ENCODE measurements at regions not wholly inside any gene's neighbourhood (a gene's known extent, or its start where the extent isn't known, plus 50 kb on each side); places are given as distances from the start of the nearest gene placed in this dataset.

GRCh38 chr18:56473400-56474024 lies 164.9 kb downstream of the TXNL1 start:
- ATAC-seq: no peak
- H3K4me1 Mint-ChIP-seq (ENCODE audit: low read depth): no peaks in the 10 kb centered on the region
- no peaks in the 10 kb centered on the region for H3K36me3 Mint-ChIP-seq (ENCODE audit: insufficient read depth)
- H3K27me3 Mint-ChIP-seq (ENCODE audit: low read depth): no peaks in the 10 kb centered on the region
- no peak for DNase-seq
- no peaks in the 10 kb centered on the region for H3K9me3 Mint-ChIP-seq
- no peak overlapping the region for H3K4me3 Mint-ChIP-seq

- no peaks in the 10 kb centered on the region for H3K9me3 Mint-ChIP-seq
- no peak for DNase-seq
- H3K4me3 Mint-ChIP-seq: no peak overlapping the region
- H3K27me3 Mint-ChIP-seq (ENCODE audit: low read depth): no peaks in the 10 kb centered on the region
- H3K36me3 Mint-ChIP-seq (ENCODE audit: insufficient read depth): no peaks in the 10 kb centered on the region
- no peak for ATAC-seq
- no peaks in the 10 kb centered on the region for H3K4me1 Mint-ChIP-seq (ENCODE audit: low read depth)
Observed at GRCh38 chr18:56470406-56471351, 167.7 kb downstream of the TXNL1 start.

- no peak for DNase-seq
- H3K4me1 Mint-ChIP-seq (ENCODE audit: low read depth): no peaks in the 10 kb centered on the region
- peaks cover 7% of the 10 kb centered on the region for H3K9me3 Mint-ChIP-seq
- H3K27me3 Mint-ChIP-seq (ENCODE audit: low read depth): no peaks in the 10 kb centered on the region
- ATAC-seq: no peak
- no peaks in the 10 kb centered on the region for H3K36me3 Mint-ChIP-seq (ENCODE audit: insufficient read depth)
- no peak overlapping the region for H3K4me3 Mint-ChIP-seq
Observed at GRCh38 chr18:56469582-56469981, 168.8 kb downstream of the TXNL1 start.

GRCh38 chr18:56468396-56468795 lies 170.0 kb downstream of the TXNL1 start:
- no peak for ATAC-seq
- Mint-ChIP-seq H3K4me1 (ENCODE audit: low read depth) (no peaks in the 10 kb centered on the region), H3K4me3 (no peak overlapping the region), H3K9me3 (peaks cover 13% of the 10 kb centered on the region), H3K27me3 (ENCODE audit: low read depth) (no peaks in the 10 kb centered on the region), H3K36me3 (ENCODE audit: insufficient read depth) (no peaks in the 10 kb centered on the region)
- DNase-seq: no peak

GRCh38 chr18:56462276-56462675 lies 176.1 kb downstream of the TXNL1 start:
- ATAC-seq (no peak), DNase-seq (no peak)
- Mint-ChIP-seq H3K4me3 (no peak overlapping the region), H3K9me3 (peaks cover 19% of the 10 kb centered on the region), H3K4me1 (ENCODE audit: low read depth) (no peaks in the 10 kb centered on the region), H3K36me3 (ENCODE audit: insufficient read depth) (no peaks in the 10 kb centered on the region), H3K27me3 (ENCODE audit: low read depth) (no peaks in the 10 kb centered on the region)

- Mint-ChIP-seq H3K9me3 (peaks cover 19% of the 10 kb centered on the region), H3K27me3 (ENCODE audit: low read depth) (no peaks in the 10 kb centered on the region), H3K36me3 (ENCODE audit: insufficient read depth) (no peaks in the 10 kb centered on the region), H3K4me1 (ENCODE audit: low read depth) (no peaks in the 10 kb centered on the region), H3K4me3 (no peak overlapping the region)
- ATAC-seq (no peak), DNase-seq (no peak)
Observed at GRCh38 chr18:56461151-56461550, 177.2 kb downstream of the TXNL1 start.

- H3K27me3 Mint-ChIP-seq (ENCODE audit: low read depth): no peaks in the 10 kb centered on the region
- peaks cover 19% of the 10 kb centered on the region for H3K9me3 Mint-ChIP-seq
- H3K36me3 Mint-ChIP-seq (ENCODE audit: insufficient read depth): no peaks in the 10 kb centered on the region
- DNase-seq: no peak
- ATAC-seq: no peak
- H3K4me3 Mint-ChIP-seq: no peak overlapping the region
- H3K4me1 Mint-ChIP-seq (ENCODE audit: low read depth): no peaks in the 10 kb centered on the region
Observed at GRCh38 chr18:56460581-56460980, 177.8 kb downstream of the TXNL1 start.

GRCh38 chr18:56458770-56459712 lies 179.4 kb downstream of the TXNL1 start:
- ATAC-seq (no peak), DNase-seq (no peak)
- Mint-ChIP-seq H3K4me1 (ENCODE audit: low read depth) (no peaks in the 10 kb centered on the region), H3K27me3 (ENCODE audit: low read depth) (no peaks in the 10 kb centered on the region), H3K9me3 (peaks cover 12% of the 10 kb centered on the region), H3K4me3 (no peak overlapping the region), H3K36me3 (ENCODE audit: insufficient read depth) (no peaks in the 10 kb centered on the region)

- H3K9me3 Mint-ChIP-seq: no peaks in the 10 kb centered on the region
- no peak overlapping the region for H3K4me3 Mint-ChIP-seq
- no peaks in the 10 kb centered on the region for H3K36me3 Mint-ChIP-seq (ENCODE audit: insufficient read depth)
- no peaks in the 10 kb centered on the region for H3K27me3 Mint-ChIP-seq (ENCODE audit: low read depth)
- ATAC-seq: no peak
- no peak for DNase-seq
- H3K4me1 Mint-ChIP-seq (ENCODE audit: low read depth): no peaks in the 10 kb centered on the region
Observed at GRCh38 chr18:56455874-56456273, 182.5 kb downstream of the TXNL1 start.

GRCh38 chr18:56455141-56455540 lies 183.3 kb downstream of the TXNL1 start:
- H3K36me3 Mint-ChIP-seq (ENCODE audit: insufficient read depth): no peaks in the 10 kb centered on the region
- no peaks in the 10 kb centered on the region for H3K9me3 Mint-ChIP-seq
- DNase-seq (no peak), ATAC-seq (no peak)
- no peak overlapping the region for H3K4me3 Mint-ChIP-seq
- no peaks in the 10 kb centered on the region for H3K27me3 Mint-ChIP-seq (ENCODE audit: low read depth)
- H3K4me1 Mint-ChIP-seq (ENCODE audit: low read depth): no peaks in the 10 kb centered on the region

- no peak for ATAC-seq
- no peak overlapping the region for H3K4me3 Mint-ChIP-seq
- no peaks in the 10 kb centered on the region for H3K27me3 Mint-ChIP-seq (ENCODE audit: low read depth)
- no peaks in the 10 kb centered on the region for H3K4me1 Mint-ChIP-seq (ENCODE audit: low read depth)
- H3K9me3 Mint-ChIP-seq: no peaks in the 10 kb centered on the region
- no peaks in the 10 kb centered on the region for H3K36me3 Mint-ChIP-seq (ENCODE audit: insufficient read depth)
- DNase-seq: no peak
Observed at GRCh38 chr18:56453631-56454030, 184.8 kb downstream of the TXNL1 start.

- DNase-seq: no peak
- Mint-ChIP-seq H3K9me3 (no peaks in the 10 kb centered on the region), H3K27me3 (ENCODE audit: low read depth) (no peaks in the 10 kb centered on the region), H3K4me1 (ENCODE audit: low read depth) (no peaks in the 10 kb centered on the region), H3K4me3 (no peak overlapping the region), H3K36me3 (ENCODE audit: insufficient read depth) (no peaks in the 10 kb centered on the region)
- no peak for ATAC-seq
Observed at GRCh38 chr18:56451188-56451587, 187.2 kb downstream of the TXNL1 start.

GRCh38 chr18:56448751-56449150 lies 189.6 kb downstream of the TXNL1 start:
- Mint-ChIP-seq H3K27me3 (ENCODE audit: low read depth) (no peaks in the 10 kb centered on the region), H3K4me3 (no peak overlapping the region), H3K36me3 (ENCODE audit: insufficient read depth) (no peaks in the 10 kb centered on the region), H3K9me3 (no peaks in the 10 kb centered on the region), H3K4me1 (ENCODE audit: low read depth) (no peaks in the 10 kb centered on the region)
- no peak for DNase-seq
- ATAC-seq: no peak

- ATAC-seq (no peak), DNase-seq (no peak)
- no peaks in the 10 kb centered on the region for H3K36me3 Mint-ChIP-seq (ENCODE audit: insufficient read depth)
- H3K9me3 Mint-ChIP-seq: peaks cover 10% of the 10 kb centered on the region
- no peaks in the 10 kb centered on the region for H3K4me1 Mint-ChIP-seq (ENCODE audit: low read depth)
- H3K4me3 Mint-ChIP-seq: no peak overlapping the region
- no peaks in the 10 kb centered on the region for H3K27me3 Mint-ChIP-seq (ENCODE audit: low read depth)
Observed at GRCh38 chr18:56445422-56445821, 193.0 kb downstream of the TXNL1 start.
